Stimulated activated CD4-positive, alpha-beta T cell treated with anti-CD3 and anti-CD28 coated beads, Interleukin-12 subunit alpha, Interleukin-12 subunit beta, amount 100 ng/mL, for 48 hours (primary cell): ENCODE measurements at regions not wholly inside any gene's neighbourhood (a gene's known extent, or its start where the extent isn't known, plus 50 kb on each side); places are given as distances from the start of the nearest gene placed in this dataset.

Experiments
- DNase-seq, 3 donors: peaks; one replicate each; pipeline ENCODE4 v3.0.0-alpha.2; 2020; ENCODE audit warnings: low read depth in 2 of 3, low spot score in 1 of 3

GRCh38 chr5:21694567-21694966 is 1158.6 kb downstream of the CDH12 start:
- DNase-seq, result no peak

GRCh38 chr5:21693591-21693990 is 1159.6 kb downstream of the CDH12 start:
- DNase-seq, result no peak

GRCh38 chr5:21689587-21689986 is 1163.6 kb downstream of the CDH12 start:
- DNase-seq, result no peak

- no peak for DNase-seq
These were observed 1164.5 kb downstream of the CDH12 start for GRCh38 chr5:21688655-21689054.

GRCh38 chr5:21687621-21688020 is 1165.5 kb downstream of the CDH12 start:
- DNase-seq, result no peak

- no peak for DNase-seq
These were observed 1166.4 kb downstream of the CDH12 start for GRCh38 chr5:21686706-21687105.

GRCh38 chr5:21685522-21685921 is 1167.6 kb downstream of the CDH12 start:
- DNase-seq, result no peak

- no peak for DNase-seq
These were observed 1168.2 kb downstream of the CDH12 start for GRCh38 chr5:21684992-21685391.

- no peak for DNase-seq
These were observed 1171.2 kb downstream of the CDH12 start for GRCh38 chr5:21681911-21682310.

- DNase-seq, result no peak
These were observed 1172.5 kb downstream of the CDH12 start for GRCh38 chr5:21680641-21681040.

- no peak for DNase-seq
These were observed 1172.9 kb downstream of the CDH12 start for GRCh38 chr5:21680196-21680595.

GRCh38 chr5:21678526-21678925 is 1174.6 kb downstream of the CDH12 start:
- no peak for DNase-seq

GRCh38 chr5:21672911-21673310 is 1180.2 kb downstream of the CDH12 start:
- DNase-seq, result no peak

GRCh38 chr5:21672360-21672759 is 1180.8 kb downstream of the CDH12 start:
- DNase-seq, result no peak

GRCh38 chr5:21665524-21665923 is 1187.6 kb downstream of the CDH12 start:
- DNase-seq, result no peak

- DNase-seq, result no peak
These were observed 1190.1 kb downstream of the CDH12 start for GRCh38 chr5:21663082-21663481.

- no peak for DNase-seq
These were observed 1192.0 kb downstream of the CDH12 start for GRCh38 chr5:21661184-21661583.

- no peak for DNase-seq
These were observed 1198.6 kb downstream of the CDH12 start for GRCh38 chr5:21654556-21654955.

GRCh38 chr5:21649969-21650368 is 1203.2 kb downstream of the CDH12 start:
- DNase-seq, result no peak

GRCh38 chr5:21646469-21646868 is 1206.7 kb downstream of the CDH12 start:
- no peak for DNase-seq

GRCh38 chr5:21644032-21644431 is 1209.1 kb downstream of the CDH12 start:
- no peak for DNase-seq

- DNase-seq, result no peak
These were observed 1210.8 kb downstream of the CDH12 start for GRCh38 chr5:21642312-21642711.

GRCh38 chr5:21623831-21624230 is 1229.3 kb downstream of the CDH12 start:
- DNase-seq, result no peak

GRCh38 chr5:21615195-21615765 is 1237.9 kb downstream of the CDH12 start:
- DNase-seq, result no peak
